GM23248 (cell line): ENCODE measurements at regions not wholly inside any gene's neighbourhood (a gene's known extent, or its start where the extent isn't known, plus 50 kb on each side); places are given as distances from the start of the nearest gene placed in this dataset.

Experiments used
- DNase-seq: peaks from one replicate; pipeline ENCODE4 v3.0.0-alpha.2; 2015
- H2AFZ ChIP-seq: fragments of 200-600 bp; sonication (generic); 2 replicates; pipeline ENCODE4 v1.6.1; 2016; ENCODE audit warnings: antibody characterized with exemption
- H3F3A ChIP-seq: fragments of 200-600 bp; sonication (generic); 2 replicates; pipeline ENCODE4 v1.6.1; 2016; ENCODE audit warnings: mild to moderate bottlenecking, antibody characterized with exemption, mixed run types; ENCODE audit not compliant: insufficient read depth
- H3K27ac ChIP-seq: fragments of 200-600 bp; sonication (generic); 2 replicates; pipeline ENCODE4 v1.5.1; 2016; ENCODE audit warnings: mild to moderate bottlenecking
- H3K27me3 ChIP-seq: fragments of 200-600 bp; sonication (generic); replicated peaks from 2 replicates; pipeline ENCODE4 v1.6.1; 2016; ENCODE audit warnings: mild to moderate bottlenecking; ENCODE audit not compliant: insufficient read depth
- H3K36me3 ChIP-seq: fragments of 200-600 bp; sonication (generic); 2 replicates; pipeline ENCODE4 v1.6.1; 2016; ENCODE audit warnings: low read depth, mild to moderate bottlenecking
- H3K4me1 ChIP-seq: fragments of 200-600 bp; sonication (generic); 2 replicates; pipeline ENCODE4 v1.6.1; 2016; ENCODE audit warnings: mild to moderate bottlenecking; ENCODE audit not compliant: insufficient read depth
- H3K4me2 ChIP-seq: fragments of 200-600 bp; sonication (generic); one replicate; pipeline ENCODE4 v1.6.1; 2016; ENCODE audit warnings: mild to moderate bottlenecking; ENCODE audit not compliant: unreplicated experiment
- H3K4me3 ChIP-seq: fragments of 200-600 bp; sonication (generic); 2 replicates; pipeline ENCODE4 v1.5.1; 2016; ENCODE audit warnings: mild to moderate bottlenecking
- H3K79me2 ChIP-seq: fragments of 200-600 bp; sonication (generic); 2 replicates; pipeline ENCODE4 v1.6.1; 2016; ENCODE audit warnings: mild to moderate bottlenecking; ENCODE audit not compliant: insufficient read depth
- H3K9ac ChIP-seq: fragments of 200-600 bp; sonication (generic); 2 replicates; pipeline ENCODE4 v1.6.1; 2016; ENCODE audit warnings: mild to moderate bottlenecking
- H3K9me2 ChIP-seq: fragments of 200-600 bp; sonication (generic); 2 replicates; pipeline ENCODE4 v1.6.1; 2016; ENCODE audit warnings: mixed run types, mild to moderate bottlenecking, moderate library complexity; ENCODE audit not compliant: insufficient read depth
- H3K9me3 ChIP-seq: fragments of 200-600 bp; sonication (generic); one replicate; pipeline ENCODE4 v1.6.1; 2017; ENCODE audit warnings: low read depth
- H4K20me1 ChIP-seq: fragments of 200-600 bp; sonication (generic); 2 replicates; pipeline ENCODE4 v1.6.0; 2016; ENCODE audit not compliant: insufficient read depth
- EZH2 ChIP-seq: fragments of 200-600 bp; sonication (generic); IDR thresholded peaks from 2 replicates; pipeline ENCODE4 v1.6.1; 2018; ENCODE audit warnings: antibody characterized with exemption, mild to moderate bottlenecking; ENCODE audit not compliant: insufficient read depth, poor library complexity, severe bottlenecking
- EZH2phosphoT487 ChIP-seq: fragments of 200-600 bp; sonication (generic); IDR thresholded peaks from 2 replicates; pipeline ENCODE4 v1.6.1; 2018; ENCODE audit warnings: antibody characterized with exemption, moderate library complexity, mild to moderate bottlenecking, low read depth; ENCODE audit not compliant: insufficient read depth
- WGBS, 2 experiments: methylation state at CpG; one replicate each; pipeline ENCODE4 v1.1.6; 2015 to 2017; ENCODE audit warnings: low lambda C conversion rate in 2 of 2, low coverage in 1 of 2; ENCODE audit errors: missing lambda C conversion rate in 2 of 2; 5-methylcytosine and 5-hydroxymethylcytosine counted together
- in situ Hi-C: fragments of 300-500 bp; cut with MboI; formaldehyde crosslinking; loops from 2 replicates; pipeline ENCODE4 v1.15.0; 2020

GRCh38 chr9:88821746-88822106 lies 169.5 kb upstream of the S1PR3 start:
- no peak overlapping the region for H3K9ac ChIP-seq
- peaks cover 29% of the 10 kb centered on the region for H3K4me1 ChIP-seq
- H3K4me2 ChIP-seq: no peak overlapping the region
- TF ChIP-seq EZH2 (no peak), EZH2phosphoT487 (no peak)
- 13 to 18% methylated on average over 1 of the region's 1 CpG for WGBS, 2 experiments
- no peaks in the 10 kb centered on the region for H3K9me3 ChIP-seq
- H3K36me3 ChIP-seq: no peaks in the 10 kb centered on the region
- H3K27ac ChIP-seq: no peak overlapping the region
- H3K79me2 ChIP-seq: no peaks in the 10 kb centered on the region
- no peaks in the 10 kb centered on the region for H3K9me2 ChIP-seq
- peaks cover 29% of the 10 kb centered on the region for H3F3A ChIP-seq
- H2AFZ ChIP-seq: no peak overlapping the region
- H3K4me3 ChIP-seq: no peak overlapping the region
- in situ Hi-C loops: loop anchor here (10.0 kb wide), 1 partner anchor 57 kb away; no protein-coding TSS in a partner anchor
- H4K20me1 ChIP-seq: no peaks in the 10 kb centered on the region
- no peak for DNase-seq
- no peaks in the 10 kb centered on the region for H3K27me3 ChIP-seq

GRCh38 chr9:88824711-88825110 lies 166.6 kb upstream of the S1PR3 start:
- DNase-seq: peak; percentile 36
- Histone ChIP-seq H3K27ac (no peak overlapping the region), H4K20me1 (no peaks in the 10 kb centered on the region), H3K4me2 (no peak overlapping the region), H3F3A (peaks cover 8% of the 10 kb centered on the region), H3K4me1 (peaks cover 6% of the 10 kb centered on the region), H2AFZ (no peak overlapping the region), H3K27me3 (no peaks in the 10 kb centered on the region), H3K4me3 (no peak overlapping the region), H3K9ac (no peak overlapping the region), H3K9me2 (no peaks in the 10 kb centered on the region), H3K36me3 (no peaks in the 10 kb centered on the region), H3K79me2 (no peaks in the 10 kb centered on the region), H3K9me3 (no peaks in the 10 kb centered on the region)
- in situ Hi-C loops: loop anchor here (10.0 kb wide), 1 partner anchor 60 kb away; no protein-coding TSS in a partner anchor
- WGBS, 2 experiments: 81 to 82% methylated on average over 4 of the region's 4 CpGs
- TF ChIP-seq EZH2phosphoT487 (no peak), EZH2 (no peak)

- Histone ChIP-seq H3K9ac (no peak overlapping the region), H3K79me2 (no peaks in the 10 kb centered on the region), H3K27me3 (no peaks in the 10 kb centered on the region), H3K4me2 (no peak overlapping the region), H3K36me3 (no peaks in the 10 kb centered on the region), H3F3A (peaks cover 7% of the 10 kb centered on the region), H2AFZ (no peak overlapping the region), H4K20me1 (no peaks in the 10 kb centered on the region), H3K4me3 (no peak overlapping the region), H3K4me1 (peaks cover 6% of the 10 kb centered on the region), H3K9me3 (no peaks in the 10 kb centered on the region), H3K27ac (no peak overlapping the region), H3K9me2 (no peaks in the 10 kb centered on the region)
- WGBS, 2 experiments: 87 to 93% methylated on average over 1 of the region's 1 CpG
- no peak for TF ChIP-seq EZH2
- TF ChIP-seq EZH2phosphoT487: no peak
- no peak for DNase-seq
- in situ Hi-C loops: loop anchor here (10.0 kb wide), 1 partner anchor 61 kb away; no protein-coding TSS in a partner anchor
Observed at GRCh38 chr9:88826181-88826580, 165.1 kb upstream of the S1PR3 start.

- in situ Hi-C loops: loop anchor here (10.0 kb wide), 1 partner anchor 62 kb away; no protein-coding TSS in a partner anchor
- H3K36me3 ChIP-seq: no peaks in the 10 kb centered on the region
- peak; percentile 42 for DNase-seq
- H3K9me2 ChIP-seq: no peaks in the 10 kb centered on the region
- no peaks in the 10 kb centered on the region for H3K9me3 ChIP-seq
- peaks cover 6% of the 10 kb centered on the region for H3K4me1 ChIP-seq
- peaks cover 5% of the 10 kb centered on the region; the same call in 1 of the 2 replicates for H3F3A ChIP-seq
- TF ChIP-seq EZH2phosphoT487: 0 out of 2 replicates have a peak, but pooled peaks have one; percentile 42
- TF ChIP-seq EZH2: no peak
- no peak overlapping the region for H3K4me3 ChIP-seq
- H3K79me2 ChIP-seq: no peaks in the 10 kb centered on the region
- H3K9ac ChIP-seq: no peak overlapping the region
- no peak overlapping the region for H3K27ac ChIP-seq
- no peak overlapping the region for H2AFZ ChIP-seq
- 88 to 100% methylated on average over 1 of the region's 1 CpG for WGBS, 2 experiments
- H4K20me1 ChIP-seq: no peaks in the 10 kb centered on the region
- H3K27me3 ChIP-seq: no peaks in the 10 kb centered on the region
- H3K4me2 ChIP-seq: no peak overlapping the region
Observed at GRCh38 chr9:88826771-88827181, 164.5 kb upstream of the S1PR3 start.

- H3K79me2 ChIP-seq: no peaks in the 10 kb centered on the region
- no peak overlapping the region for H2AFZ ChIP-seq
- H3K4me3 ChIP-seq: no peak overlapping the region
- H3K36me3 ChIP-seq: no peaks in the 10 kb centered on the region
- H3K27ac ChIP-seq: no peak overlapping the region
- DNase-seq: no peak
- H3K9me3 ChIP-seq: no peaks in the 10 kb centered on the region
- peaks cover 6% of the 10 kb centered on the region for H3K4me1 ChIP-seq
- H4K20me1 ChIP-seq: no peaks in the 10 kb centered on the region
- no peak overlapping the region for H3K9ac ChIP-seq
- H3K9me2 ChIP-seq: no peaks in the 10 kb centered on the region
- in situ Hi-C loops: loop anchor here (10.0 kb wide), 1 partner anchor 63 kb away; no protein-coding TSS in a partner anchor
- 58 to 68% methylated on average over 8 of the region's 8 CpGs for WGBS, 2 experiments
- TF ChIP-seq EZH2phosphoT487 (no peak), EZH2 (no peak)
- peaks cover 5% of the 10 kb centered on the region; the same call in 1 of the 2 replicates for H3F3A ChIP-seq
- no peak overlapping the region for H3K4me2 ChIP-seq
- H3K27me3 ChIP-seq: no peaks in the 10 kb centered on the region
Observed at GRCh38 chr9:88828018-88828417, 163.2 kb upstream of the S1PR3 start.
